K562 (cell line): ENCODE measurements at regions not wholly inside any gene's neighbourhood (a gene's known extent, or its start where the extent isn't known, plus 50 kb on each side); places are given as distances from the start of the nearest gene placed in this dataset.

ENCODE experiments used
- ATAC-seq: fragments of 200-7000 bp; cut with Tn5 transposase; 3 replicates; pipeline ENCODE4 v1.9.1; 2020; ENCODE audit warnings: moderate library complexity
- BruUV-seq: library from RNA; stranded (reverse); fragments of 400-500 nt; replicated peaks from 2 replicates; lab custom pipeline; 2021; lab: Mats Ljungman, UMichigan
- CTCF ChIA-PET: fragments of 300-600 bp; formaldehyde crosslinking; extraction: SDS; loops from one replicate; lab custom pipeline; 2021; ENCODE audit warnings: low intra/inter-chr PET ratio; lab: Yijun Ruan, JAX
- POLR2A ChIA-PET: fragments of 300-600, 350-650 bp; sonication (Branson Sonifier 250); formaldehyde crosslinking; extraction: SDS; loops from one replicate; lab custom pipeline; 2021; ENCODE audit warnings: antibody characterized with exemption, inconsistent platforms; lab: Yijun Ruan, JAX
- DNase-seq, 4 experiments: peaks; one replicate each; pipeline versions ENCODE4 v3.0.0 to v3.0.0-alpha.2; 2011 to 2018; ENCODE audit warnings: low spot score in 3 of 4, mixed read lengths in 3 of 4; ENCODE audit errors: extremely low read depth in 1 of 4
- FAIRE-seq: peaks from 2 replicates; lab custom pipeline; 2011; peaks lifted over from hg19 to GRCh38; lab: Jason Lieb, UNC
- H2AFZ ChIP-seq: 2 replicates; pipeline ENCODE4 v1.6.0; 2011; ENCODE audit warnings: low read depth, low read length, control low read depth, inconsistent platforms
- H3K27ac ChIP-seq: fragments of 200-600 bp; 3 replicates; pipeline ENCODE4 v1.8.0; 2011; ENCODE audit warnings: low read depth, mild to moderate bottlenecking, control low read depth, inconsistent platforms, low read length, moderate library complexity, mixed read lengths; ENCODE audit errors: extremely low read depth
- H3K27me3 ChIP-seq, 2 experiments: fragments of 300-600 bp in 1 of 2; 2 replicates in 1 of 2; 3 replicates in 1 of 2; pipeline versions ENCODE4 v1.6.0 to v1.8.0; 2011; ENCODE audit warnings: inconsistent platforms in 2 of 2, low read length in 2 of 2, mild to moderate bottlenecking in 1 of 2, mixed read lengths in 1 of 2, moderate library complexity in 1 of 2; ENCODE audit not compliant: control insufficient read depth in 2 of 2, insufficient read depth in 2 of 2
- H3K36me3 ChIP-seq: fragments of 300-600 bp; 3 replicates; pipeline ENCODE4 v1.8.0; 2011; ENCODE audit warnings: mild to moderate bottlenecking, low read length, inconsistent platforms; ENCODE audit not compliant: control insufficient read depth, insufficient read depth
- H3K4me1 ChIP-seq, 2 experiments: fragments of 200-600 bp in 1 of 2; replicated peaks in 1 of 2; 2 replicates in 1 of 2; 3 replicates in 1 of 2; pipeline versions ENCODE4 v1.5.1 to v1.8.0; 2011; ENCODE audit warnings: inconsistent platforms in 2 of 2, low read length in 2 of 2, mild to moderate bottlenecking in 1 of 2, mixed read lengths in 1 of 2, moderate library complexity in 1 of 2; ENCODE audit not compliant: control insufficient read depth in 2 of 2, insufficient read depth in 2 of 2
- H3K4me2 ChIP-seq: 2 replicates; pipeline ENCODE4 v1.6.1; 2011; ENCODE audit warnings: low read length, control low read depth, inconsistent platforms, mixed read lengths; ENCODE audit not compliant: insufficient read depth
- H3K4me3 ChIP-seq: fragments of 200-600 bp; sonication (generic), shearing (Covaris generic); 2 replicates; pipeline ENCODE4 v1.5.1; 2016; ENCODE audit warnings: control low read depth, inconsistent platforms
- H3K79me2 ChIP-seq: fragments of 200-600 bp; 3 replicates; pipeline ENCODE4 v1.8.0; 2011; ENCODE audit warnings: low read length, inconsistent platforms; ENCODE audit not compliant: control insufficient read depth, insufficient read depth
- H3K9ac ChIP-seq, 2 experiments: 2 replicates each; pipeline versions ENCODE4 v1.6.0 to v1.6.1; 2011; ENCODE audit warnings: low read depth in 2 of 2, low read length in 2 of 2, control low read depth in 1 of 2, inconsistent platforms in 1 of 2, mild to moderate bottlenecking in 1 of 2, mixed read lengths in 1 of 2; ENCODE audit not compliant: insufficient read depth in 1 of 2
- H3K9me1 ChIP-seq: one replicate; pipeline ENCODE4 v1.6.0; 2011; ENCODE audit warnings: inconsistent platforms, mild to moderate bottlenecking, low read length, moderate library complexity; ENCODE audit not compliant: control insufficient read depth, insufficient read depth
- H3K9me3 ChIP-seq: replicated peaks from 2 replicates; pipeline ENCODE4 v1.5.1; 2011; ENCODE audit warnings: low read depth, low read length, inconsistent platforms; ENCODE audit not compliant: control insufficient read depth, insufficient read depth
- H4K20me1 ChIP-seq: replicated peaks from 2 replicates; pipeline ENCODE4 v1.6.1; 2011; ENCODE audit warnings: low read length, inconsistent platforms, mixed read lengths; ENCODE audit not compliant: control insufficient read depth, insufficient read depth
- ARID4B ChIP-seq: sonication (generic); formaldehyde crosslinking; IDR thresholded peaks from 2 replicates; pipeline ENCODE4 v1.8.0; 2022; ENCODE audit warnings: mild to moderate bottlenecking, missing genetic modification reagents
- DPF2 ChIP-seq: fragments of 450-650 bp; IDR thresholded peaks from 2 replicates; pipeline ENCODE4 v1.6.1; 2016
- ELF1 ChIP-seq: fragments of 200-800 bp; sonication (Bioruptor generic); IDR thresholded peaks from 2 replicates; pipeline ENCODE4 v1.6.1; 2016; ENCODE audit warnings: missing genetic modification characterization, missing compliant biosample characterization
- MAFG ChIP-seq: fragments of 450-650 bp; conservative IDR thresholded peaks from 2 replicates; pipeline ENCODE4 v1.6.1; 2016; ENCODE audit warnings: missing genetic modification characterization, missing compliant biosample characterization
- RAD21 ChIP-seq, 2 experiments: fragments of 250-450 bp in 1 of 2; fragments of 450-650 bp in 1 of 2; sonication (Bioruptor Pico) in 1 of 2; formaldehyde crosslinking in 1 of 2; IDR thresholded peaks in 1 of 2; conservative IDR thresholded peaks in 1 of 2; 2 replicates each; pipeline versions ENCODE4 v1.4.0 to v1.8.0; 2020 to 2022; ENCODE audit warnings: mild to moderate bottlenecking in 2 of 2, moderate library complexity in 1 of 2
- XRCC4 ChIP-seq: IDR thresholded peaks from one replicate; pipeline ENCODE4 v1.6.1; 2011; ENCODE audit not compliant: insufficient read depth, insufficient read length; ENCODE audit errors: extremely low read depth
- ZEB2 ChIP-seq: fragments of 450-650 bp; IDR thresholded peaks from 2 replicates; pipeline ENCODE4 v1.6.1; 2016
- ZNF316 ChIP-seq: fragments of 450-650 bp; IDR thresholded peaks from 2 replicates; pipeline ENCODE4 v1.6.1; 2016
- ZNF512 ChIP-seq: IDR thresholded peaks from 2 replicates; pipeline ENCODE4 v1.6.1; 2016; ENCODE audit warnings: missing genetic modification characterization, missing compliant biosample characterization
- ZNF57 ChIP-seq: fragments of 450-650 bp; formaldehyde crosslinking; IDR thresholded peaks from 2 replicates; pipeline ENCODE4 v1.4.0; 2020; ENCODE audit warnings: mild to moderate bottlenecking, moderate library complexity
- WGBS: fragments of 100-300 bp; shearing (Covaris generic); methylation state at CpG from one replicate; pipeline ENCODE4 v1.1.6; 2016; ENCODE audit warnings: low coverage, mixed read lengths; ENCODE audit not compliant: insufficient coverage; ENCODE audit errors: missing lambda C conversion rate; 5-methylcytosine and 5-hydroxymethylcytosine counted together
- in situ Hi-C: fragments of 300-500 bp; cut with MboI; formaldehyde crosslinking; loops from 4 replicates; pipeline ENCODE4 v1.15.0; 2018; ENCODE audit warnings: inconsistent platforms, mixed read lengths
- intact Hi-C: fragments of 100-400 bp; cut with micrococcal nuclease; formaldehyde crosslinking; loops from 2 replicates; pipeline ENCODE4 v1.14.2; 2022
- TF ChIP-seq, protein P1 (sequence below): sonication (generic); formaldehyde crosslinking; IDR thresholded peaks from 2 replicates; pipeline ENCODE4 v1.8.0; 2023; ENCODE audit warnings: missing genetic modification reagents, mild to moderate bottlenecking, borderline replicate concordance

DNA sequence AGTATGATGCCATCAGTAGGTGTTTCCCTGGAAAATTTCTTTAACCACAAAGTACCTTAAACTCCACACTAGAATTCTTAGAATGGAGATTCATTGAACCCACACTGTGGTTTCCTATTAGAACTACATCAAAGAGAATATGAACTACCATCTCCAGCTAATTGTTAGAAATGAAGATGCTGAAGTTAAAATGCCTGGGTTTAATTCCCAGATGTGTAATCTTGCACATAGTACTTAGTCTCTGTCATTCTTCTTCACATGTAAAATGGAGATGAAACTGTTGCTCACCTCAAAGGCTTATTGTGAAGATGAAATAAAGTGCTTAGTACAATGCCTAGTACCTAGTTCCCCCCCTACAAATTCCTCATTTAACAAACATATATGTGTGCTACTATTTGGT, 303.3 kb upstream of the CCNG1 start (continued):
- TF ChIP-seq ARID4B (no peak), RAD21 (CRISPR knock-in tag; conservative IDR thresholded peaks at IDR 0.05 in 1 of 2, IDR thresholded peaks at IDR 0.05 in 1 of 2) (no peak), ZNF57 (CRISPR knock-in tag) (no peak), ELF1 (tag) (no peak), ZEB2 (no peak)

GRCh38 chr5:163135849-163136248, 301.5 kb upstream of the CCNG1 start:
- DNase-seq (no peak), FAIRE-seq (no peak), ATAC-seq (no peak)
- POLR2A ChIA-PET: no interaction called here
- BruUV-seq: no TSS peak
- Histone ChIP-seq H3K9ac (no peak overlapping the region), H3K27ac (no peak overlapping the region), H3K9me1 (no peaks in the 10 kb centered on the region), H4K20me1 (no peaks in the 10 kb centered on the region), H3K4me3 (no peak overlapping the region), H3K4me2 (no peak overlapping the region), H3K27me3 (no peaks in the 10 kb centered on the region), H3K4me1 (no peaks in the 10 kb centered on the region), H3K79me2 (no peaks in the 10 kb centered on the region), H3K9me3 (no peaks in the 10 kb centered on the region), H3K36me3 (no peaks in the 10 kb centered on the region), H2AFZ (no peak overlapping the region)
- in situ Hi-C loops: no loop called here
- CTCF ChIA-PET: no interaction called here
- intact Hi-C loops: no loop called here
- WGBS: 0% methylated on average over 2 of the region's 2 CpGs
- TF ChIP-seq XRCC4 (no peak), ZNF512 (no peak), DPF2 (no peak), ZNF316 (peak; percentile 37; the same call in 1 of the 2 replicates), MAFG (0 out of 2 replicates have a peak, but pooled peaks have one; percentile 8)
- TF ChIP-seq, protein P1, sequence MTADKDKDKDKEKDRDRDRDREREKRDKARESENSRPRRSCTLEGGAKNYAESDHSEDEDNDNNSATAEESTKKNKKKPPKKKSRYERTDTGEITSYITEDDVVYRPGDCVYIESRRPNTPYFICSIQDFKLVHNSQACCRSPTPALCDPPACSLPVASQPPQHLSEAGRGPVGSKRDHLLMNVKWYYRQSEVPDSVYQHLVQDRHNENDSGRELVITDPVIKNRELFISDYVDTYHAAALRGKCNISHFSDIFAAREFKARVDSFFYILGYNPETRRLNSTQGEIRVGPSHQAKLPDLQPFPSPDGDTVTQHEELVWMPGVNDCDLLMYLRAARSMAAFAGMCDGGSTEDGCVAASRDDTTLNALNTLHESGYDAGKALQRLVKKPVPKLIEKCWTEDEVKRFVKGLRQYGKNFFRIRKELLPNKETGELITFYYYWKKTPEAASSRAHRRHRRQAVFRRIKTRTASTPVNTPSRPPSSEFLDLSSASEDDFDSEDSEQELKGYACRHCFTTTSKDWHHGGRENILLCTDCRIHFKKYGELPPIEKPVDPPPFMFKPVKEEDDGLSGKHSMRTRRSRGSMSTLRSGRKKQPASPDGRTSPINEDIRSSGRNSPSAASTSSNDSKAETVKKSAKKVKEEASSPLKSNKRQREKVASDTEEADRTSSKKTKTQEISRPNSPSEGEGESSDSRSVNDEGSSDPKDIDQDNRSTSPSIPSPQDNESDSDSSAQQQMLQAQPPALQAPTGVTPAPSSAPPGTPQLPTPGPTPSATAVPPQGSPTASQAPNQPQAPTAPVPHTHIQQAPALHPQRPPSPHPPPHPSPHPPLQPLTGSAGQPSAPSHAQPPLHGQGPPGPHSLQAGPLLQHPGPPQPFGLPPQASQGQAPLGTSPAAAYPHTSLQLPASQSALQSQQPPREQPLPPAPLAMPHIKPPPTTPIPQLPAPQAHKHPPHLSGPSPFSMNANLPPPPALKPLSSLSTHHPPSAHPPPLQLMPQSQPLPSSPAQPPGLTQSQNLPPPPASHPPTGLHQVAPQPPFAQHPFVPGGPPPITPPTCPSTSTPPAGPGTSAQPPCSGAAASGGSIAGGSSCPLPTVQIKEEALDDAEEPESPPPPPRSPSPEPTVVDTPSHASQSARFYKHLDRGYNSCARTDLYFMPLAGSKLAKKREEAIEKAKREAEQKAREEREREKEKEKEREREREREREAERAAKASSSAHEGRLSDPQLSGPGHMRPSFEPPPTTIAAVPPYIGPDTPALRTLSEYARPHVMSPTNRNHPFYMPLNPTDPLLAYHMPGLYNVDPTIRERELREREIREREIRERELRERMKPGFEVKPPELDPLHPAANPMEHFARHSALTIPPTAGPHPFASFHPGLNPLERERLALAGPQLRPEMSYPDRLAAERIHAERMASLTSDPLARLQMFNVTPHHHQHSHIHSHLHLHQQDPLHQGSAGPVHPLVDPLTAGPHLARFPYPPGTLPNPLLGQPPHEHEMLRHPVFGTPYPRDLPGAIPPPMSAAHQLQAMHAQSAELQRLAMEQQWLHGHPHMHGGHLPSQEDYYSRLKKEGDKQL (CRISPR knock-in tag): no peak
